CD4-positive, alpha-beta memory T cell (primary cell): ENCODE measurements at regions not wholly inside any gene's neighbourhood (a gene's known extent, or its start where the extent isn't known, plus 50 kb on each side); places are given as distances from the start of the nearest gene placed in this dataset.

Experiments
- CTCF ChIA-PET: fragments of 350-600 bp; sonication (Branson Sonifier 250); formaldehyde crosslinking; loops from one replicate; lab custom pipeline; 2021; ENCODE audit warnings: inconsistent platforms; ENCODE audit not compliant: partially characterized antibody; lab: Charles Lee
- POLR2A ChIA-PET: fragments of 350-600 bp; sonication (Branson Sonifier 250); formaldehyde crosslinking; loops from one replicate; lab custom pipeline; 2021; ENCODE audit not compliant: partially characterized antibody; lab: Charles Lee
- DNase-seq, 5 donors: peaks; one replicate each; pipeline versions ENCODE4 v3.0.0 to v3.0.0-alpha.2; 2020 to 2022; ENCODE audit warnings: mixed read lengths in 1 of 5
- H3K27ac ChIP-seq: one replicate; pipeline ENCODE4 v1.7.0; 2013; ENCODE audit warnings: low read depth, low read length
- H3K27me3 ChIP-seq: 2 replicates; pipeline ENCODE4 v1.7.0; 2013; ENCODE audit warnings: mild to moderate bottlenecking, low read length, moderate library complexity; ENCODE audit not compliant: insufficient read depth
- H3K36me3 ChIP-seq: 2 replicates; pipeline ENCODE4 v1.7.0; 2013; ENCODE audit warnings: mild to moderate bottlenecking, low read length, moderate library complexity; ENCODE audit not compliant: insufficient read depth
- H3K4me1 ChIP-seq: 2 replicates; pipeline ENCODE4 v1.7.0; 2013; ENCODE audit warnings: mild to moderate bottlenecking, low read length, moderate library complexity; ENCODE audit not compliant: insufficient read depth
- H3K4me3 ChIP-seq, 2 donors: one replicate each; pipeline ENCODE4 v1.7.0; 2013; ENCODE audit warnings: low read length in 2 of 2, mild to moderate bottlenecking in 1 of 2
- H3K9me3 ChIP-seq, 2 donors: one replicate each; pipeline ENCODE4 v1.7.0; 2013; ENCODE audit warnings: low read length in 2 of 2, control low read depth in 1 of 2; ENCODE audit not compliant: control insufficient read depth in 1 of 2
- H3K27ac Mint-ChIP-seq, 7 donors: one replicate each; pipeline ENCODE4 v1.8.0; 2020 to 2021; ENCODE audit warnings: mixed read lengths in 7 of 7, mild to moderate bottlenecking in 6 of 7, inconsistent platforms in 3 of 7, moderate library complexity in 3 of 7
- H3K27me3 Mint-ChIP-seq, 2 donors: one replicate each; pipeline ENCODE4 v1.8.0; 2020 to 2021; ENCODE audit warnings: mixed read lengths in 2 of 2
- H3K36me3 Mint-ChIP-seq, 2 donors: one replicate each; pipeline ENCODE4 v1.8.0; 2020 to 2021; ENCODE audit warnings: mixed read lengths in 2 of 2, inconsistent platforms in 1 of 2, mild to moderate bottlenecking in 1 of 2
- H3K4me1 Mint-ChIP-seq, 4 donors: one replicate each; pipeline ENCODE4 v1.8.0; 2020 to 2021; ENCODE audit warnings: mixed read lengths in 4 of 4, mild to moderate bottlenecking in 1 of 4
- H3K4me3 Mint-ChIP-seq, 8 donors: one replicate each; pipeline ENCODE4 v1.8.0; 2020 to 2021; ENCODE audit warnings: mixed read lengths in 8 of 8, mild to moderate bottlenecking in 7 of 8, moderate library complexity in 6 of 8, inconsistent platforms in 3 of 8
- H3K9me3 Mint-ChIP-seq, 8 donors: one replicate each; pipeline ENCODE4 v1.8.0; 2020 to 2021; ENCODE audit warnings: mixed read lengths in 8 of 8, mild to moderate bottlenecking in 5 of 8, inconsistent platforms in 3 of 8, moderate library complexity in 1 of 8
- intact Hi-C: fragments of 100-400 bp; cut with micrococcal nuclease; formaldehyde crosslinking; loops from one replicate; pipeline ENCODE4 v1.15.1; 2023

GRCh38 chr10:27445070-27445469 is 59.0 kb upstream of the RAB18 start:
- CTCF ChIA-PET = interaction anchor here (0.9 to 3.7 kb wide), 10 partner anchors 11 to 733 kb away, joined by 3 to 23 read pairs (median 4); partner anchors contain the start of gene RAB18
- H3K4me1 ChIP-seq = peaks cover 12% of the 10 kb centered on the region
- Mint-ChIP-seq H3K36me3 (no peaks in the 10 kb centered on the region), H3K27ac (no peak overlapping the region), H3K4me1 (peaks cover 3 to 17% (median 13%) of the 10 kb centered on the region in 4 donors), H3K27me3 (no peaks in the 10 kb centered on the region), H3K9me3 (no peaks in the 10 kb centered on the region), H3K4me3 (no peak overlapping the region)
- no peaks in the 10 kb centered on the region for H3K36me3 ChIP-seq
- no peak overlapping the region for H3K27ac ChIP-seq
- intact Hi-C loops = loop anchor here (5.0 kb wide), 2 partner anchors 112 to 937 kb away; no protein-coding TSS in a partner anchor
- POLR2A ChIA-PET = no interaction called here
- H3K27me3 ChIP-seq = no peaks in the 10 kb centered on the region
- no peak overlapping the region for H3K4me3 ChIP-seq
- DNase-seq = no peak
- no peaks in the 10 kb centered on the region for H3K9me3 ChIP-seq

DNA sequence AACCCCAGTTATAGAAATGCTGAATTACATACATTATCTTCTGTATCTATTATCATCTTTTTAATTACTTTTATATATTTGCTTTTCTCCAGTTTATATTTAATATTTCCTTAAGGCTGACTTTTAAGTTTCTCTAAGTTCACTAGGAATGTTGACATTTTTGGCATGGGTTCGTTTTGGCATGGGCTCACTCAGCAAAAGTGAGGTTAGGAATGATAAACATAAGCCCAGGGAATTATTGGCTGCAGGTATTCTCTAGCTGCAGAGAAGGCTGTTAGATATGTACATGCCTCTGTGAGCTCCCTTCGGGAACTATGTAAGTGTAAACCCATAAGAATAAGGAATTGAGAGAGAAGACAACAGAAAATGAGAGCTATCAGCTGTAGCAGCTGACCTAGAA is 63.6 kb upstream of the RAB18 start:
- Histone ChIP-seq H3K4me1 (no peaks in the 10 kb centered on the region), H3K36me3 (no peaks in the 10 kb centered on the region), H3K4me3 (no peak overlapping the region), H3K27me3 (no peaks in the 10 kb centered on the region), H3K27ac (no peak overlapping the region), H3K9me3 (no peaks in the 10 kb centered on the region)
- CTCF ChIA-PET = interaction anchor here (1.0 to 1.8 kb wide), 2 partner anchors 49 to 217 kb away, joined by 3 to 5 read pairs; no protein-coding TSS in a partner anchor
- H3K9me3 Mint-ChIP-seq = no peaks in the 10 kb centered on the region
- H3K4me1 Mint-ChIP-seq = peaks cover 0 to 1% (median 0%) of the 10 kb centered on the region in 4 donors
- no peak for DNase-seq
- intact Hi-C loops = no loop called here
- H3K36me3 Mint-ChIP-seq = no peaks in the 10 kb centered on the region
- no peaks in the 10 kb centered on the region for H3K27me3 Mint-ChIP-seq
- no peak overlapping the region for H3K4me3 Mint-ChIP-seq
- H3K27ac Mint-ChIP-seq = no peak overlapping the region
- POLR2A ChIA-PET = interaction anchor here (0.6 kb wide), 1 partner anchor 73 kb away, joined by 3 read pairs; no protein-coding TSS in a partner anchor

DNA sequence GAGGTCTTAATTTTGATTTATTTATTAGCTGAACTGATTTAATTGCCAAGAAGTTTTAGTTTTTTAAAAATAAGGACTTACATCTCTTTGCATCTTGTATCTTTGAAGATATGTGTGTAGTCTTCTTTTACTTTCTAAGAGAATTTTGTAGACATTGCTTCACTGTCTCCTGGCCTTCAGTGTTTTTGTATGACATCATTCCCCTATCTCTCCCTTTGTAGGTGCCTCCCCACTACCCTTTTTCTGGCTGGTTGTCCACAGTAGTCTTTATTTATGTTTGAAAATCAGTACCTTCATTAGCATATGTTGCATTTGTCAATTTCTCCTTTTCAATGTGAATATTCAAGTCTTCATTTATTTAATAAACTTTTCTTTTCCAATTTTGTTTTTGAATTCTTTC is 64.1 kb upstream of the RAB18 start:
- no peaks in the 10 kb centered on the region for H3K9me3 ChIP-seq
- H3K4me3 ChIP-seq = no peak overlapping the region
- no peak overlapping the region for H3K27ac ChIP-seq
- H3K9me3 Mint-ChIP-seq = no peaks in the 10 kb centered on the region
- no peaks in the 10 kb centered on the region for H3K27me3 ChIP-seq
- ChIA-PET CTCF (no interaction called here), POLR2A (no interaction called here)
- no peaks in the 10 kb centered on the region for H3K4me1 ChIP-seq
- H3K4me3 Mint-ChIP-seq = no peak overlapping the region
- no peaks in the 10 kb centered on the region for H3K36me3 ChIP-seq
- intact Hi-C loops = no loop called here
- no peak overlapping the region for H3K27ac Mint-ChIP-seq
- no peaks in the 10 kb centered on the region for H3K36me3 Mint-ChIP-seq
- H3K4me1 Mint-ChIP-seq = peaks cover 0 to 1% (median 0%) of the 10 kb centered on the region in 4 donors
- no peak for DNase-seq
- H3K27me3 Mint-ChIP-seq = no peaks in the 10 kb centered on the region

DNA sequence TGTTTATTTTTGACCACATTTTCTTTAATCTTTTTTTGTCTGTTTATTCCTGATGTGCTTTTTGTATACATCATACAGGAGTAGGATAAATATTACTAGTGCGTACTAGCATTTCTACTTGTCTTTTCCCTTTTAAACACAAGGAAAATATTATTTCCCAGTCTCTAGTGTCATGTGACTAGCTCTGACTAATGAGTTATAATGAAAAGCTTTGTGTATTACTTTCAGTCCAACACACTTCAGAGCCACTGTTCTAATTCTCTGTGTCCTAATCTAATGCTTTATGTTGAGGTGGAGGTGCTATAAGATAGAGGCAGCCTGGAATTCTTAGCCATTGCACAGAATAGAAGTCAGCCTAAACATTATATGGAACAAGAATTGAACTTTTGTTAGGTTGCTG is 65.0 kb upstream of the RAB18 start:
- no peak overlapping the region for H3K27ac Mint-ChIP-seq
- no peak overlapping the region for H3K4me3 Mint-ChIP-seq
- no peaks in the 10 kb centered on the region for H3K27me3 Mint-ChIP-seq
- ChIA-PET CTCF (no interaction called here), POLR2A (no interaction called here)
- DNase-seq = no peak
- no peaks in the 10 kb centered on the region for H3K36me3 ChIP-seq
- no peaks in the 10 kb centered on the region for H3K9me3 ChIP-seq
- no peaks in the 10 kb centered on the region for H3K4me1 ChIP-seq
- H3K27me3 ChIP-seq = no peaks in the 10 kb centered on the region
- no peaks in the 10 kb centered on the region for H3K9me3 Mint-ChIP-seq
- intact Hi-C loops = no loop called here
- H3K4me1 Mint-ChIP-seq = peaks cover 0 to 1% (median 0%) of the 10 kb centered on the region in 4 donors
- H3K27ac ChIP-seq = no peak overlapping the region
- H3K4me3 ChIP-seq = no peak overlapping the region
- H3K36me3 Mint-ChIP-seq = no peaks in the 10 kb centered on the region

DNA sequence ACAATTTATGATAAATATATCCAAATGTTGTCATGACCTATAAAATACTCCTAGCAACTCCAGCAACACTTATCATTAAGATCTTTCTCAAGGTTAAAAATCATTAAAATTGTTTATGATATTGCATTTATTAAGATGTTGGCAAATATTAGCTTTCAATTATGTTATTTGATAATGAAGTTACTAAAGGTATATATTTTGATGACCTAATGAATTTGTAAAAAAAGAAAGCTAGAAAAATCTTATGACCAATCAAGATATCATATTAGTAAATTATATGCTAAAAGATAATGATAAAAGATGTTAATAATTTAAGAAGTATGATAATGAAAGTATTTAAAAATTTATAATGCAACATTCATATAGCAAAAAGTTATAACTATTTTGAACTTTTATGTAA is 66.3 kb upstream of the RAB18 start:
- ChIA-PET CTCF (no interaction called here), POLR2A (no interaction called here)
- Mint-ChIP-seq H3K27ac (no peak overlapping the region), H3K9me3 (peaks cover 0 to 3% (median 0%) of the 10 kb centered on the region in 8 donors), H3K4me3 (no peak overlapping the region), H3K36me3 (no peaks in the 10 kb centered on the region), H3K27me3 (no peaks in the 10 kb centered on the region), H3K4me1 (peaks cover 0 to 1% (median 0%) of the 10 kb centered on the region in 4 donors)
- H3K9me3 ChIP-seq = no peaks in the 10 kb centered on the region
- H3K36me3 ChIP-seq = no peaks in the 10 kb centered on the region
- H3K4me1 ChIP-seq = no peaks in the 10 kb centered on the region
- no peak for DNase-seq
- H3K27me3 ChIP-seq = no peaks in the 10 kb centered on the region
- intact Hi-C loops = no loop called here
- no peak overlapping the region for H3K27ac ChIP-seq
- H3K4me3 ChIP-seq = no peak overlapping the region

GRCh38 chr10:27436710-27437109 is 67.4 kb upstream of the RAB18 start:
- DNase-seq = no peak
- Mint-ChIP-seq H3K36me3 (no peaks in the 10 kb centered on the region), H3K9me3 (peaks cover 0 to 7% (median 0%) of the 10 kb centered on the region in 8 donors), H3K27ac (no peak overlapping the region), H3K27me3 (no peaks in the 10 kb centered on the region), H3K4me1 (peaks cover 0 to 1% (median 0%) of the 10 kb centered on the region in 4 donors), H3K4me3 (no peak overlapping the region)
- Histone ChIP-seq H3K9me3 (no peaks in the 10 kb centered on the region), H3K36me3 (no peaks in the 10 kb centered on the region), H3K4me1 (no peaks in the 10 kb centered on the region), H3K4me3 (no peak overlapping the region), H3K27ac (no peak overlapping the region), H3K27me3 (no peaks in the 10 kb centered on the region)
- POLR2A ChIA-PET = no interaction called here
- intact Hi-C loops = no loop called here
- CTCF ChIA-PET = no interaction called here

DNA sequence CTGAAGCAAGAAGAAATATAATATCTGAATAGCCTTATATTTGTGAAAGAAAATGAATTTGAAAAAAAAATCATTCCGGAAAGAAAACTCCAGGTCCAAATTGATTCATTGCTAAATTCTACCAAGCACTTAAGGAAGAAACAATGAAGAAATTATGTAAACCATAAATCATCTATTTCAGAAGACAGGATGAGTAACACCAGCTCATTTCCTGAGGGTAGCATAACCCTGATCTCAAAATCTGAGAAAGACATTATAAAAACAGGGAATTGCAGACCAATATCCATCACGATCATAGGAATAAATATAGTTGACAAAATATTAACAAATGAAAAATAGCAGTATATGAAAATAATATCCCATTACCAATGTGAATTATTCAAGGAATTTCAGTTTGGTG is 70.1 kb upstream of the RAB18 start:
- intact Hi-C loops = no loop called here
- no peak overlapping the region for H3K4me3 Mint-ChIP-seq
- no peaks in the 10 kb centered on the region for H3K36me3 Mint-ChIP-seq
- CTCF ChIA-PET = no interaction called here
- no peaks in the 10 kb centered on the region for H3K9me3 ChIP-seq
- no peak overlapping the region for H3K4me3 ChIP-seq
- H3K27me3 Mint-ChIP-seq = peaks cover 3 to 8% of the 10 kb centered on the region in 2 donors
- H3K27me3 ChIP-seq = no peaks in the 10 kb centered on the region
- peaks cover 0 to 1% (median 0%) of the 10 kb centered on the region in 4 donors for H3K4me1 Mint-ChIP-seq
- no peak overlapping the region for H3K27ac Mint-ChIP-seq
- H3K9me3 Mint-ChIP-seq = peaks cover 0 to 7% (median 0%) of the 10 kb centered on the region in 8 donors
- POLR2A ChIA-PET = no interaction called here
- no peaks in the 10 kb centered on the region for H3K36me3 ChIP-seq
- no peaks in the 10 kb centered on the region for H3K4me1 ChIP-seq
- no peak for DNase-seq
- no peak overlapping the region for H3K27ac ChIP-seq
